ENCODE measurements at regions not wholly inside any gene's neighbourhood (a gene's known extent, or its start where the extent isn't known, plus 50 kb on each side); places are given as distances from the start of the nearest gene placed in this dataset.

DNA sequence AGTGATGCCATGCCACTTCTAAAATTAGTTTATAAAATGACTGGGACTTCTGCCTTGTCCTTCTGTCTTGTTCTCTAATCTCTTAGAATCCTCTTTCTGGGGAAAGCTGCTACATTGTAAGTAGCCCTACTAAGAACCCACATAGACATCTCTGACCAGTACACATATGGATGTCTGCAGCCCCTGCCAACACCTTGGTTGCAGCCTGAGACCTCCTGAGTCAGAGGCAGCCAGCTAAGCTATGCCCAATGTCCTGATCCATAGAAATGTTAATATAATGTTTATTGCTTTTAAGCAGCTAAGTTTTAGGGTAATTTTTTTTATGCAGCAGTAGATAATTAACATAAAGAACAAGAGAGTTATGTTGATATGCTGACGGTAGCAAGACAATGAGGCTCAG is 1029.5 kb upstream of the INTU start:
- H3K4me3 ChIP-seq (ENCODE audit: low read depth, low read length): no peak overlapping the region

DNA sequence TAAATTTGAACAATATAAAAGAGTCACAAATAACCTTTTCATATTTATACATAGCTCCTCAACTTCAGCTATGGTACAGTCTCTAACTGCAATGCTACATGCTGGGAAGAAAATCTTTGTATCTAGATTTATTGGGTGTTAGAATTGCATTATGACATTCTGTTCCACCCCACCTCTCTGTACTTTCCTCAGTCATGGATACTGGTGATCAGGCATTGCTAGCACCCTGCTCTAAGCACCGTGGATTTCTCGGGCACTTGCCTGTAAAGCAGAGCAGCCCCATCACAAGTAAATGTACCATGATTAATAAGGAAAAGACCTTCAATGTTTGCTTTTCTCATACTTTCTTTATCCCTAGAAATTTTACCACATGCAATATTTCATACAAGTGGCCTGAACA is 1028.9 kb upstream of the INTU start:
- no peak overlapping the region for H3K4me3 ChIP-seq (ENCODE audit: low read depth, low read length)
- TF ChIP-seq, protein P1, sequence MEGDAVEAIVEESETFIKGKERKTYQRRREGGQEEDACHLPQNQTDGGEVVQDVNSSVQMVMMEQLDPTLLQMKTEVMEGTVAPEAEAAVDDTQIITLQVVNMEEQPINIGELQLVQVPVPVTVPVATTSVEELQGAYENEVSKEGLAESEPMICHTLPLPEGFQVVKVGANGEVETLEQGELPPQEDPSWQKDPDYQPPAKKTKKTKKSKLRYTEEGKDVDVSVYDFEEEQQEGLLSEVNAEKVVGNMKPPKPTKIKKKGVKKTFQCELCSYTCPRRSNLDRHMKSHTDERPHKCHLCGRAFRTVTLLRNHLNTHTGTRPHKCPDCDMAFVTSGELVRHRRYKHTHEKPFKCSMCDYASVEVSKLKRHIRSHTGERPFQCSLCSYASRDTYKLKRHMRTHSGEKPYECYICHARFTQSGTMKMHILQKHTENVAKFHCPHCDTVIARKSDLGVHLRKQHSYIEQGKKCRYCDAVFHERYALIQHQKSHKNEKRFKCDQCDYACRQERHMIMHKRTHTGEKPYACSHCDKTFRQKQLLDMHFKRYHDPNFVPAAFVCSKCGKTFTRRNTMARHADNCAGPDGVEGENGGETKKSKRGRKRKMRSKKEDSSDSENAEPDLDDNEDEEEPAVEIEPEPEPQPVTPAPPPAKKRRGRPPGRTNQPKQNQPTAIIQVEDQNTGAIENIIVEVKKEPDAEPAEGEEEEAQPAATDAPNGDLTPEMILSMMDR (IDR thresholded peaks at IDR 0.05; ENCODE audit: borderline replicate concordance, insufficient read depth, low read depth, low read length): no peak

More for the DNA sequence above, 1029.5 kb upstream of the INTU start:
- TF ChIP-seq, protein P1 (IDR thresholded peaks at IDR 0.05; ENCODE audit: borderline replicate concordance, insufficient read depth, low read depth, low read length): no peak

DNA sequence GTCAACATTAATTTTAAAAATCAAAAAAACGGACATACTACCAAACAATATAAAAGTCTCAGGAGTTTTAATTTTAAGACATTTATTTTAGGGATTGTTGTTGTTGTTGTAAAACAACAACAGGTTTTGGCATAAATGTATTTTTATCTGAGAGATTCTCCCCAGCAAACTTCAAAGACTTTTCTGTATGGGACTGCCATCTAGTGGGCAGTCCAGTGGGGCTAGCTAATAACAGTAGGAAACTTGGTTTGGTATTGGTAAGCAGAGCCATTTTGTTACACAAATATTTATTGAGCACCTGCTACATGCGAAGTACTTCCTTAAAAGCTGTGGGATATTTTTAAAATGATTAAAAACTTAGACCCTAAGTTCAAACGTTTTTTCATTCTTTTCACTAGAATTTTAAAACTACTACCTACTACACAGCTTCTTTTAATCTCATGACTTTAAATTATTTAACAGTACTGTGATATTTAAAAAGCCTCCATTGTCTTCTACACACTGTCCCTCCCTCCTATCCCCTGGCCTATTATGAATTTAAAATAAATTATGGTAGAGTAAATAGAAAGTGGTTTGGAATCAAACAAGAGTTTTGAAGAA is 1028.4 kb upstream of the INTU start:
- H3K4me3 ChIP-seq (ENCODE audit: low read depth, low read length): no peak overlapping the region
- TF ChIP-seq, protein P1 (IDR thresholded peaks at IDR 0.05; ENCODE audit: borderline replicate concordance, insufficient read depth, low read depth, low read length): peak; percentile 47; the same call in 1 of the 2 replicates

DNA sequence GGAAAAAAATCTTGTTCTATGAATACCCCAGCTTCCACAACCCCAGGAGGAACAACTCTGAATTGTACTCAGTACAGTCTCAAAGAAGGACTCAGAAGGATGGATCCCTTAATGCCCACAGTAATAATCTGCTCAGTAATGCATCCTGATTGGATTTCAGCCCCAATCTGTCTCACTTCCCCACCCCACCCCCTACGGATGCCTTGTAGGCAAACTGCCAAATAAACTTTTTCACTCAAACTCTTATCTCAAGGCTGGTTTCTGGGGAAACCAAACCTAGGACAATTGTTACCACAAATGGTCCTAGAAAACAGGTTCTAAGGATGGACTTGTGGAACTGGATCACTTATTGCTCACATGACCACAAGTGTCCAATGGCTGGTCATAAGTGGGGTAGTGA is 1021.8 kb upstream of the INTU start:
- TF ChIP-seq, protein P1 (IDR thresholded peaks at IDR 0.05; ENCODE audit: borderline replicate concordance, insufficient read depth, low read depth, low read length): no peak

DNA sequence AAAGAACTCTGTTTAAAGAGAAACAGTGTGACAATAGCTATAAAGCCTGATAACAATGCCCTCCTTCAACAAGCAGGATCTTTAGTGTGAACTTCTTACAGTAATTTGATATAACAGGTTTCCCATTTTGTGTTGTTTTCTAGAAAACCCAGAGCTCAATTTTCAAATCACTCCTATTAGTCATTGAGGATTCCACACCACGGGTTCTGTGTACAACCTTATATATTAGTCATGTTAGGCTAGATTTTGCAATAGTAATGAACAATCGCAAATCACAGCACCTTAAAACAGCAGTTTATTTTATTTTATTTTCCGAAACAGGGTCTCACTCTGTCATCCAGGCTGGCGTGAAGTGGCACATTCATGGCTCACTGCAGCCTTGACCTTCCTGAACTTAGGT is 1020.9 kb upstream of the INTU start:
- no peak overlapping the region for H3K4me3 ChIP-seq (ENCODE audit: low read depth, low read length)
- TF ChIP-seq, protein P1 (IDR thresholded peaks at IDR 0.05; ENCODE audit: borderline replicate concordance, insufficient read depth, low read depth, low read length): no peak

More for the DNA sequence above, 1021.8 kb upstream of the INTU start:
- H3K4me3 ChIP-seq (ENCODE audit: low read depth, low read length): no peak overlapping the region

DNA sequence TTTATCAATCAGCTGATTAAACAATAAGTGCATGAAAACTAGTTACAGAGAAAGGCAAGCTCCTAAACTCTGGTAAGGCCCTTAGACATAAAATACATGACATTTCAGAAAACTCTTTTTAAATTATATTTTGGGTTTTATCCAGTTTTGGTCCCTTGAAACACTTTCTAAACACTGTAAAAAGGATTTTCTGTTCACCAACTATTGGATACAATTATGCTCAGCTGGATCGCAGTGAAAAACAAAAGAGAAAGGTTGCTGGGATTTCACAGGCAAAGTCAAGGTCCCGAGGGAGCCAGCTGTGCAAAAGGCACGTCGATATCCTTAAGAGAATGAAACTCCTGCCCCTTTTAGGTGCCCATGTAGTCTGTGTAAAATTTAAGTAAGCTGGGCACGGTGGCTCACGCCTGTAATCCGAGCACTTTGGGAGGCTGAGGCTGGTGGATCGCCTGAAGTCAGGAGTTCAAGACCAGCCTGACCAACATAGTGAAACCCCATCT is 1018.4 kb upstream of the INTU start:
- TF ChIP-seq, protein P1 (IDR thresholded peaks at IDR 0.05; ENCODE audit: borderline replicate concordance, insufficient read depth, low read depth, low read length): no peak
- no peak overlapping the region for H3K4me3 ChIP-seq (ENCODE audit: low read depth, low read length)

DNA sequence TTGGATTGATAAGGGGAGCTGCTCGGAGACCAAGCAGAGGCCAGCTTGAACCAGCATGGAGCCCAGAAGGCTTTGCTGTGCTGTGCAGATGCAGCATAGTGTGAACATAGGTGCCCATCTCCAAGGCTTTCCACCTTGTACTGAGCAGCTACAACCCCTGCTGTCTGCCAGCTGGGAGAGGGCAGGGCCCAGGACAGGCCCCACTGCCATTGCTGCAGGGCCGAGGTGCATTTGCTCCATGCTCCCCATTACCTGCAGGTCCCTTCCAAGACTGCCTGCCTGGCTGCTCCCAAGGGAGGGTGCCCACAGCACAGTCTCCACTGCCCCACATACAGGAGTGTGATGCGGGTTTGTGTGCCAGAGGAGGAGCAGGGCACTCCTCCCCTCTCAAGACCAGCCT is 1016.0 kb upstream of the INTU start:
- TF ChIP-seq, protein P1 (IDR thresholded peaks at IDR 0.05; ENCODE audit: borderline replicate concordance, insufficient read depth, low read depth, low read length): no peak
- H3K4me3 ChIP-seq (ENCODE audit: low read depth, low read length): no peak overlapping the region

Data from GM12875 (cell line).